GM19438 (cell line): ENCODE measurements at regions not wholly inside any gene's neighbourhood (a gene's known extent, or its start where the extent isn't known, plus 50 kb on each side); places are given as distances from the start of the nearest gene placed in this dataset.
"Not testable (repeated sequence)": the region's sequence is repeated elsewhere in the genome, so short reads cannot be mapped to it uniquely, and the experiment has no call there.

Experiments
- ATAC-seq: cut with Tn5 transposase; IDR thresholded peaks from one replicate; pipeline ENCODE4 v1.9.1; 2021; ENCODE audit warnings: low read depth; ENCODE audit not compliant: unreplicated experiment

DNA sequence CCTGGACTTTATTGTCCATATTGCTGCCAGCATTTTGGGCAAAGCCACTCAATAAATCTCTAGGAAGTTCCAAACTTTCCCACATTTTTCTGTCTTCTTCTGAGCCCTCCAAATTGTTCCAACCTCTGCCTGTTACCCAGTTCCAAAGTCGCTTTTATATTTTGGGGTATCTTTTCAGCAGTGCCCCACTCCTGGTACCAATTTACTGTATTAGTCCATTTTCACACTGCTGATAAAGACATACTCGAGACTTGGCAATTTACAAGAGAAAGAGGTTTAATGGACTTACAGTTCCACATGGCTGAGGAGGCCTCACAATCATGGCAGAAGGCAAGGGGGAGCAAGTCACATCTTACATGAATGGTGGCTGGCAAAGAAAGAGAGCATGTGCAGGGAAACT, 53.4 kb downstream of the AHSP start:
- not testable (repeated sequence) for ATAC-seq

DNA sequence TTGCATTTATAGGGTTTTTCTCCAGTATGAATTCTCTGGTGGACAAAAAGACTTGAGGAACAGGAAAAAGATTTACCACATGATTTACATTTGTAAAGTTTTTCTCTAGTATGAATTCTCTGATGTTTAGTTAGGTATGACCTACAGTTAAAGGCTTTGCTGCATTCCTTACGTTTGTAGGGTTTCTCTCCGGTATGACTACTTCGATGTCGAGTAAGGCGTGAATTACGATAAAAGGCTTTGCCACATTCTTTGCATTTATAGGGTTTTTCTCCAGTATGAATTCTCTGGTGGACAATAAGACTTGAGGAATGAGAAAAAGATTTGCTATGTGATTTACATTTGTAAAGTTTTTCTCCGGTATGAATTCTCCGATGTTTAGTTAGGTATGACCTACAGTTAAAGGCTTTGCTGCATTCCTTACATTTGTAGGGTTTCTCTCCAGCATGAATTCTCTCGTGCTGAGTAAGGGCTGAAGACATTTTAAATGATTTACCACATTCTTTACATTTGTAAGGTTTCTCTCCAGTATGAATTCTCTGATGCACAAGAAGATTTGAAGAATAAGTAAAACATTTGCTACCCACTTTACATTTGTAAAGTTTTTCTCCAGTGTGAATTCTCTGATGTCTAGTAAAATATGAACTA, 74.2 kb downstream of the AHSP start:
- not testable (repeated sequence) for ATAC-seq

DNA sequence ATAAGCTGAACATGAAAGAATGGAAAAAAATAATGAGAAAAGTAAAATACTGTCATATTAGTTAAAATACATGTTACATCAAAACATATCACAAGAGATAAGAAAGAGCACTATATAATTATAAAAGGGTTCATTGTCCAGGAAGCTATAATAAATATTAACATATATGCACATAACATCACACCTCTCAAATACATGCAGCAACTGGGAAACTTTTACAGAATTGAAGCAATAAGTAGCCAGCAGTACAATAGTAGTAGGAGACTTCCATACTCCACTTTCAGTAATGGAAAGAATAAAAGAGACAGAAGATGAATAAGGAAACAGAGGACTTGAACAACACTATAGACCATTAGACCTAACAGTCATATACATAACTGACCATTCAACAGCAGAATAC, 90.4 kb downstream of the AHSP start:
- ATAC-seq = no peak

DNA sequence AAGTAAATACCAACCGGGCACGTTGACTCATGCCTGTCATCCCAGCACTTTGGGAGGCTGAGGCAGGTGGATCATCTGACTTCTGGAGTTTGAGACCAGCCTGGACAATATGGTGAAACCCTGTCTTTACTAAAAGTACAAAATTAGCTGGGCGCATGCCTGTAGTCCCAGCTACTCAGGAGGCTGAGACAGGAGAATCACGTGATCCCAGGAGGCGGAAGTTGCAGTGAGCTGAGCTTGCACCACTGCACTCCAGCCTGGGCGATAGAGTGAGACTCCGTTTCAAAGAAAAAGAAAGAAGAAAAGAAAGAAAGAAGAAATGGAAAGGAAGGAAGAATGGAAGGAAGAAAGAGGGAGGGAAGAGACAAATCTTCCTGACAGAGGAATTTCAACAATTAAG, 108.7 kb downstream of the AHSP start:
- ATAC-seq = no peak

DNA sequence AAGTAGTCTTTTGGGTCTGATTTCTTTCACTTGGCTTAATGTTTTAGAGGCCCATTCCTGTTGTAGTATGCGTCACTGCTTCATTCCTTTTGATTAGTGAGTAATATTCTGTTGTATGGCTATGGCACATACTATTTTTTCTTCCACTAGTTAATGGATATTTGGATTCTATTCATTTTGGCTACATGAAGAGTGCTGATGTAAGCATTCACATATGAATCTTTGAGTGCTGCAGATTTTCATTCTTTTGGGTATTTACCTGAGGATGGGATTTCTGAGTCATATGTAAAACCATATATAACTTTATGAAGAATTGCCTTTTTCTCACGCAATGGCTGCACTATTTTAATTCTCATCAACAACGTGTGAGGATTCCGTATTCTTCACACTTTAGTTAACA, 113.6 kb downstream of the AHSP start:
- ATAC-seq = no peak

DNA sequence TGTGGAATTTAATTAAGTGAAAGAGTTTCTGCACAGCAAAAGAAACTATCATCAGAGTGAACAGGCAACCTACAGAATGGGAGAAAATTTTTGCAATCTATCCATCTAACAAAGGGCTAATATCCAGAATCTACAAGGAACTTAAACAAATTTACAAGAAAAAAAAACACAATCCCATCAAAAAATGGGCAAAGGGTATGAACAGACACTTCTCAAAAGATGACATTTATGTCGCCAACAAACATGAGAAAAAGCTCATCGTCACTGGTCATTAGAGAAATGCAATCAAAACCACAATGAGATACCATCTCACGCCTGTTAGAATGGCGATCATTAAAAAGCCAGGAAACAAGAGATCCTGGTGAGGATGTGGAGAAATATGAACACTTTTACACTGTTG, 128.0 kb downstream of the AHSP start:
- not testable (repeated sequence) for ATAC-seq

DNA sequence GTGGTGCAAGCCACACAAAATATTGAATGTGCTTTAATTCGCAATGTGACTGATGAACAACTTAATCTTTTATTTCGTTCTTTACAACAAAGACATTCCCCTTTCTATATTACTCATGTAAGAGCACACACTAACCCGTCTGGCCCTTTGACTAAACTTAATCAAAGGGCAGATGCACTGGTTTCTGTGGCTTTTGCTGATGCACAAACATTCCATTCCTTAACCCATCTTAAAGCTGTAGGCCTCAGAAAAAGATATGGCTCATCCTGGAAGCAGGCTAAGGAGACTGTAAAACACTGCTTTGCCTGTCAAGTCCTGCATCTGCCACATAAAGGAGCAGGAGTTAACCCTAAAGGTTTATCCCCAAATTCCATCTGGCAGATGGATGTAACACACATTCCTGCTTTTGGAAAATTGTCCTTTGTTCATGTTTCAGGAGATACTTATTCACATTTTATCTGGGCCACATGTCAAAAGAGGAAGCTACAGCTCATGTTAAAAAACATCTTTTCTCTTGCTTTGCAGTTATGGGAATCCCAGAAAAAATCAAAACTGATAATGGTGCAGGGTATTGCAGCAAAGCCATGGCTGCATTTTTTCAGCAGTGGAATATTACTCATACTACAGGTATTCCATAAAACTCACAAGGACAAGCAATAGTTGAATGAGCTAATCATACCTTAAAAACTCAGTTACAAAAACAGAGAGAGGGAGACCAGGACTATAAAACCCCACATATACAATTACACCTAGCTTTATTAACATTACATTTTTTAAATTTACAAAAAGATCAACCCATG, 137.2 kb downstream of the AHSP start:
- ATAC-seq = no peak

DNA sequence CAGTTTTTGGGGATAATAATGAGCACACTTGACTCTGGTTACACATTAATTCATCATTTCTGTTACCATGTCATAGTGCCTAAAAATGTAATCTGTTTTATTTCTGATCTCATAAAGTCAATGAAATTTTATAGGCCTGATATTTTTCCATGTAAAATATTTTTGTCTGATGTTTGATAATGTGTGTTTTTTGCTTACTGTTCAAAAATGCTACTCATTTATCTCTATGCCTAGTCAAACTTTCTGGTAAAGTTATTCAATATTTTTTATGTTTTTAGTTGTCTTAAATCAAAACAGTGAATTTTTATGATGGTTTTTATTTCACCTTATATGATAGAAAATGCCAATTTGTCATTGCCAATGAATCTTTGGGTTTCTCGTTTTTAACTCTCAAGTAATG, 147.0 kb downstream of the AHSP start:
- no peak for ATAC-seq

DNA sequence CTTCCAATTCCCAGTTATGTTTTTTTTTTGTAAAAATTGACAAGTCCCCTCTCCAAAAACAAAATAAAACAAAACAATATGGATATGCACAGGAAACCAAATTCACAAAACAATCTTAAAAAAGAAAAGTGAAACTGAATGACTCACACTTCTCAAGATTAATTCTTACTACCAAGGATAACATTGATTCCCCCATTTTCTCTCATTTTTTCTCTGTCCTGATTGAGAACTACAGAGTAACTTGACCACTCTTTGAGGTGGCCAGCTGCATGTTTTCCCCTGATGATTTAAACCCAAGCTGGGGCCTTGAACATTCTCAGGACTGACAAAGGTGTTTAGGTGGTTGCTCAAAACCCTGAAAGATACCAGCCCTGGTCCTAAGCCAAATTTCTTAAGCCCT, 149.0 kb downstream of the AHSP start:
- no peak for ATAC-seq

DNA sequence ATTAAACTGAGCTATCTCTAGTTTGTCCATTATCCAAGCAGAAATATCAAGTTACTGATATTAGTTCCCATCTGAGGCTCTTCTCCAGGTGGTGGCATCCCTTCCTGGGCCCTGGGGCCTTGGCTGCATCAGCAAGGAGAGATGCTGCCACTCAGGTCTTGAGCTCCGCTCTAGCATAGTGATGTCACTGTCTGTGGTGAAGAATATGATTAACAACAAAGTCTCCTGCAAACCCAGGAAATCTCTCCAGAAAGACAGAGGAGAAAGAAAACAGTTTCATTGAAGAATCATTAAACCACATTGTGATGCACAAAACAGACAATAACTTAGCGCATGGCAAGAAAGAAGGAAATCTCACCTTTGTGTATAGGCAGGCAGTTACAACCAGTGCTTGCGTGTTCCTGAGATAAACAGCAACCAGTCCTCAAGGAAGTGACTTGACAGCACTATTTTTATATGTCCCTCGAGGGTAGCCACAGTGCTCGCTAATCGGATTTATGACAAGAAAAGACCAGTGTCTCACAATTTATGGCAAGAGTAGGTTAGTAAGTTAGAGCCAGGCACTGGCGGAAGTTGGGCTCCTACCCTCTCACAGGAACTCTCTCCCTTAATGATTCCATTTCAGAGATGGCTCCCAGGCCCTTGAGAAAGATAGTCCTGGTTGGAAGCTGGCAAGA, 151.1 kb downstream of the AHSP start:
- no peak for ATAC-seq

DNA sequence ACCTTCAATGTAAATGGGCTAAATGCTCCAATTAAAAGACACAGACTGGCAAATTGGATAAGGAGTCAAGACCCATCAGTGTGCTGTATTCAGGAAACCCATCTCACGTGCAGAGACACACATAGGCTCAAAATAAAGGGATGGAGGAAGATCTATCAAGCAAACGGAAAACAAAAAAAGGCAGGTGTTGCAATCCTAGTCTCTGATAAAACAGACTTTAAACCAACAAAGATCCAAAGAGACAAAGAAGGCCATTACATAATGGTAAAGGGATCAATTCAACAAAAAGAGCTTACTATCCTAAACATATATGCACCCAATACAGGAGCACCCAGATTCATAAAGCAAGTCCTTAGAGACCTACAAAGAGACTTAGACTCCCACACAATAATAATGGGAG, 161.6 kb downstream of the AHSP start:
- ATAC-seq = not testable (repeated sequence)

DNA sequence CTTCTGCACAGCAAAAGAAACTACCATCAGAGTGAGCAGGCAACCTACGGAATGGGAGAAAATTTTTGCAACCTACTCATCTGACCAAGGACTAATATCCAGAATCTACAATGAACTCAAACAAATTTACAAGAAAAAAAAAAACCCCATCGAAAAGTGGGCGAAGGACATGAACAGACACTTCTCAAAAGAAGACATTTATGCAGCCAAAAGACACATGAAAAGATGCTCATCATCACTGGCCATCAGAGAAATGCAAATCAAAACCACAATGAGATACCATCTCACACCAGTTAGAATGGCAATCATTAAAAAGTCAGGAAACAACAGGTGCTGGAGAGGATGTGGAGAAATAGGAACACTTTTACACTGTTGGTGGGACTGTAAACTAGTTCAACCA, 164.6 kb downstream of the AHSP start:
- ATAC-seq = not testable (repeated sequence)

DNA sequence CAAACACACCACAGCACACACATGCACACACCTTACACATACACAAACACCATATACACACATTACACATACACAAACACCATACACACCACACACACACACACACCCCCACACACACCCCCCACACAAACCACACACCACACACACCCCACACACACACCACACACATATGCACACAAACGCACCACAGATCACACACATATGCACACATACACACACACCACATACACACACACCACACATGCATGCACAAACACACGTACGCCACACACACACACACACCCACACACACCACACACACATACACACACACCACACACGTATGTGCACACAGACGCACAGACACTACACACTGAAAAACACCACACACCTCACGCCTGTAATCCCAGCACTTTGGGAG, 166.0 kb downstream of the AHSP start:
- ATAC-seq = no peak

DNA sequence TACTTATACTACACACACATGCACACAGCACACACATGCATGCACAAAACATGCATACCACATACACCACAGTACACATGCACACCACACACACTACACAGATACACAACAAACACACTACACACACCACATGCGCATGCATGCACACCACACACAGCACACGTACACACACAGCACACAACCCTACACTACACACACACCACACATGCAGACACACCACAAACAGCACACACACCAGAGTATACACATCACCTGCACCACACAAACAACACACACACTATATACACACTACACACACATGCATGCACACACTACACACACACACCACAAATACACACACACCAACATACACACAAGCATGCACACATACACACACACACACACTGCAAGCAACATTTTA, 166.8 kb downstream of the AHSP start:
- ATAC-seq = no peak

DNA sequence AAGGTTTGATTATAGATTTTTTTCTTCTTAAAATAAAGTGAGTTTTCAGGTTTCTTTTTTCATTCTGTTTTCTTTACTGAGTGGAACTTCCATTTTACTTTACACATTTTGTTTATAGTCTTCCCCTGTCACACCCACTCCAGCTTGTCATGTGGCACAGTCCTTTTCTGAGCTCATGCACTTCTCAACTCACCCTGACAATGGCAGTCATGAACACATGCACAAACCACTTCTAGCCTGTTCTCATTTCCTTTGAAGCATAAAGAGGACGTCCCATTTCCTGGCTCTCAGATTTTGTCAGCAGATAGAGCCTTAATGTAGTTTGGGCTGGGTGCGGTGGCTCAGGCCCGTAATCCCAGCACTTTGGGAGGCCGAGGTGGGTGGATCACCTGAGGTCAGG, 168.0 kb downstream of the AHSP start:
- ATAC-seq = no peak

DNA sequence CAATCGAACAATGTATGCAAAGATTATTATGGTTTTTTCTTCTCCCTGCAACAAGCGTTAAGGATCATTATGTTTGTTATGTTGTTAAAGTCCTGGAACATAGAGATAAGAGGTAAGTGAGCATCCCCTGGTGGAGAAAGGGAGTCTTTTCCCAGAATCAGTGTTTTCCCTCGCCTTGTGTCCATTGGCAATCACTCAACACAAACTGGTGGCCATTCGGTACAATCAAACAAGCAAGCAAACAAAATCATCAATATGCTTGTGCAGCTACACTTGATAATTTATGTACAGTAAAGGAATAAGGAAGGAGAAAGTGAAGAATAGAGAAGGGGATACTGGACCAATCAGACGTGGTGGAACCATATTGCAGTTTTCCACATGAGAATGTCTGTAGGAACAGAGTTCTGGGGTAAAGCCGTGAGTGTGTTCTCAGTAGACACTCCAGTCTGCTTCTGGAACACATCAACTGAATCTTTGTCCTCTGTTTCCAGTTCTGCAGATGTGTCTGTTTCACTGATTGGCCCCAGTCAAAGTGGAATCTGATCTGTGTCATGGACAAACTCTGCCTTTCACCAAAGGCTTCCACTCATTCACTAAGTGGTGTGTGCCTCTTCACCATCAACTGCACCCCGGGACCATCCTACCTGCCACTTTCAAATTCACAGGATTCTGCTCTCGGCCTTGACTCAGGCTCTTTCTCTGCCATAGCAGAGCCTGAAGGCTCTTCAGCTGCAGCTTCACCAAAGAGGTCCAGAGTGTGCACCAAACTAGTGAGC, 169.5 kb downstream of the AHSP start:
- no peak for ATAC-seq

DNA sequence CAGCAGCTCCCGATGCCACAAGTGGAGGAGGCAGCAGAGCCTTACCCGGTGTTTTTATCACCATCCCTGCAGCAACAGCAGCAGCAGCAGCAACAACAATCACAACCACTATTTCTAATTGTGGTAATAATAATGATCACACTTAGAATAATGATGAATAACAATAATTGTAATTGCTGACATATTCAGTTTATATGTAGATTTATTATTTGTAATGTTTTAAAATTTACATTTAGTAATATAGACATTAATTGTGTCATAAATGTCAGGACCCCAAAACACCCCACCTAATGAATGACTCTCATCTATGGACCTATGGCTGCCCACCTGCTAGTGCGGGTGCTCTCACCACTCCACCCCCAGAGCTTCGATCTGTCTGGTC, 170.0 kb downstream of the AHSP start:
- ATAC-seq = no peak

DNA sequence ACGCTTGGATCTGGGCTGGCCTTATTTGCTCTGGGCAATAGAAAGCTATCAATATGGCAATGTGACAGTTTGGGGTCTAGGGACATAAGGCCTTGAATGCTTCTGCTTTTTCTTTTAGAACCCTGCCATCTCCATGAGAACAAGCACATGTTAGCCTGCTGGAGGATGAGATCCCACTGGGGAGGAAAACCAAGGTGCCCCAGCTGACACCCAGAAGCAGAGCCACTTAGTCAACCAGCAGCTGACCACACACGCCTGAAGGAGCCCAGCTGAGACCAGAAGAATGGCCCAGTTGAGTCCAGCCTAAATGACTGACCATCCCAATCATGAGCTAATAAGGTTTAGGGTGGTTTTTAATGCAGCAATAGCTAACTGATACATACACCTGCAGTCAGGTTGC, 171.2 kb downstream of the AHSP start:
- no peak for ATAC-seq

DNA sequence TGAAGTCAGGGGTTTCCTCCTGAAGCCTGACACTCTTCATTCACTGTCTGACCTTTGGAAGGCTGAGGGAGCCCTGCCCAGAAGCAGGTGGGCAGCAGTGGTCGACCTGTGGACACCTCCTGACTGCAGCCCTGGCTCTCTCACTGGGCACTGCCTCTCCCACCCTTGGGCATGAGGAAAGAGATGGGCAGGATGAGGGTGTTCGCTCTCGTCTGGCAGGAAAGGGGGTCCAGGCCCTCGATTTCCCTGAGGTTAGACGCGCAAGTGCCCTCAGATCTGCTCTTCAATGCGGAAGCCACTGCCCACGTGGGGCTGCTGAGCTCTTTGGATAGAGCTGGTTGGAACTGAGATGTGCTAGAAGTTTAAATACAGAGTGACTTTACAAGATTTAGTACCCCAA, 171.9 kb downstream of the AHSP start:
- no peak for ATAC-seq

DNA sequence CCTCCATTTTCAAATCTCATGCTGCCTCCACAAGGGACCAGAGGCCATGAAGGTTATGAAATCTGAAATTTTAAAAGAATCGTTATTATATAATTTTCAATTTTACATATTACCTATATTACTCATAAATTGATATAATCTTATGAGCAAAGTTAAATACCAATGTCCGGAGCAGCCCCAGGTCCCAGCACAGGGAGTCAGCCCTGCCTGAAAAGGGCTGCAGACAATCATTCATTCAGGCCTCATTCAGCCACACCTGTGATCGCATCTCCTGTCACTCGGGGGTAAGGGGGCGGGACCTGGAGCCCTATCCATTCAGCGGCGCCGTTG, 172.5 kb downstream of the AHSP start:
- no peak for ATAC-seq
